ENCODE measurements at regions not wholly inside any gene's neighbourhood (a gene's known extent, or its start where the extent isn't known, plus 50 kb on each side); places are given as distances from the start of the nearest gene placed in this dataset.

DNA sequence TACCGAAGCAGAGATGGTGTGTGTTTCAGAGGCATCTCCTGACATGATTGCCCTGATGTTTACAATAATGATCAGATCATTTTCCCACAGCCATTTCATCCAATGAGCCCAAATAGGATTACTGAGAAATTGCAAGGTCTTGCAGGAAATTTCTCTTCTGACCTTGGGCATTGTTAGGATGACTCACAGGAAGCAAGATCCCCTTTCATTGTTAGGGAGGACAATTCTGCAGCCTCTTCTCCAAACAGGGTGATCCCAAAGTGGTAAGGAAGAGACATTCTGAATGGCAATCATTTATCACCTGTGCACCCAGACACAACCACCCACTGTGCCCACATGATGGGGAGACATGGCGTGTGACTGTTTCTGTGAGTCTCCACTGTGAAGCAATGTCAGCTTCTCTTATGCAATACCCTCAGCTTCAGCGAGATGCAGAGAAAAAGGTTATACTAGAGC is 306.7 kb upstream of the XYLT1 start:
- FAIRE-seq (no peak), DNase-seq (ENCODE audit: insufficient read length, low spot score) (no peak)
- TF ChIP-seq POLR2A (IDR thresholded peaks at IDR 0.05; ENCODE audit: low read depth, low read length), result no peak

DNA sequence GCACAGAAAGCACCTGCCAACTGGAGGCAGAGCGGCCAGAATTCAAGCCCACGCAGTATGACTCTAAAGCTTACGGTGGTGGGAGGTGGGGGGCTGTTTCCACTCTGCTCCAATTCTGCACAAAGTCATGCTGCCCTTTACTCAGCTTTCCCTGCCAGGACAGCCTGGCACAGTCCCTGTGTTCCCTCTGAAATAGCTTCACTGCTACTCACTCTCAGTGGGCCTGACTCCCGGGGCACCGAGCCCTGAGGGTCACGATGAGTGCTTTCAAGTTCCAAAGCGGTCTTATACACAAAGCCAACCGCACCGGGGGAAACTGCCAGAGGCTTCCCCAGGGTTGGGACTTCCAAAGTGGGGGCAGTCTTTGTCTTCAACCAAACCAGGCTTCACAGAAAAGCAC is 306.1 kb upstream of the XYLT1 start:
- FAIRE-seq (no peak), DNase-seq (ENCODE audit: insufficient read length, low spot score) (no peak)
- TF ChIP-seq POLR2A (IDR thresholded peaks at IDR 0.05; ENCODE audit: low read depth, low read length), result no peak

DNA sequence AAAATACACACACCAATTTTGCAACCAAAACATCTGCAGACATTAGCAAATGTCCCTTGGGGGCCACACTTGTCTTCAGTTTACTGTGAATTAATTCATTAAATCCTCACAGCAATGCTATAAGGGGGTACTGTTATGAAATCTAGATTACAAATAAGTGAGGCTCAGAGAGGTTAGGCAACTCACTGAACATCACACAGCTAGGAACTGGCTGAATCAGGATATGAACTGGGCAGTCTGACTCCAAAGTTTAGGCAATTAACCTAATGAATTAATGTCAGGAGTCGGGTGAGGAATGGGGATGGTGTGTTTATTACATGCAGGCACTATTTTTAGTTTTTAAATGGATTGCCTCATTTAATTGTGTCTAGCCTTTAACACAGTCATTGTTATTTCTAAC is 305.7 kb upstream of the XYLT1 start:
- no peak for FAIRE-seq
- TF ChIP-seq POLR2A (IDR thresholded peaks at IDR 0.05; ENCODE audit: low read depth, low read length), result no peak

DNA sequence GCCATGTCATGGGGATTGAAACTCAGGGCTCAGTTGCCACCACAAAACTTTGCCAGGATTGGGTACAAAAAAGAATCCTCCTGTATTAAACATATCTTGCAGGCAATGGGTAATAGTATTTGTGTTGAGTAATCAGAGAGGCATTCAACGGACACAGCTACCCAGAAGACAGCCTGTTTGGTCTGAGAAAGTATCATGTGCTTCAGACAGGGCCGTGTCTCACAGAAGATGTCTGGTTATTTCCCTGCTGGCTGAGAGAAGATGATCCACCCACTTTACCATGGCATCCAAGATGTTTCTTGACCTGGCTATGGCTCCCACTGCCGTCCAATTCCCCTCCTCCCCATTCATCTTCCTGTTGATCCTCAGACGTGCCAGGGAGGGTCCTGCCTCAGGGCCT is 304.3 kb upstream of the XYLT1 start:
- TF ChIP-seq POLR2A (IDR thresholded peaks at IDR 0.05; ENCODE audit: low read depth, low read length), result no peak
- FAIRE-seq (no peak), DNase-seq (ENCODE audit: insufficient read length, low spot score) (no peak)

More for the DNA sequence above, 305.7 kb upstream of the XYLT1 start:
- no peak for DNase-seq (ENCODE audit: insufficient read length, low spot score)

DNA sequence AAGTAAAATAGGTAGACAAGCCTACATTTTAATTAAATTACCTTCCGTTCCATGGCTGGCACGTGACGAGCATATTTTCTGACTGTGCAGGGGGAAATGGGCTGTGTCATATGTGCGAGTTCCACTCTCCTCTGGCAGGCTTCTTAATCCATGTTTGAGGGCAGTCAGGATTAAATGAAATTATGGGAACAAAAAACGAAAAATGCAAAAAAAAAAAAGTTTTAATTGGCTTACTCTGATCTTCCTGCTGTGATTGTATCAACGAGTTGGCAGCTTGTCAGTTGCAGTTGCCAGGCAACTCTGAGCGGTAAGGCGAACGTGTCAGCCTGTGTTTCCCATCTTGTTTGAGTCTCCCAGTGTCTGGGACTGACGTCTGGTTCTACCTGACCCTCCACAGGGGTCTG is 302.9 kb upstream of the XYLT1 start:
- FAIRE-seq, result no peak
- no peak for TF ChIP-seq POLR2A (IDR thresholded peaks at IDR 0.05; ENCODE audit: low read depth, low read length)
- no peak for DNase-seq (ENCODE audit: insufficient read length, low spot score)

DNA sequence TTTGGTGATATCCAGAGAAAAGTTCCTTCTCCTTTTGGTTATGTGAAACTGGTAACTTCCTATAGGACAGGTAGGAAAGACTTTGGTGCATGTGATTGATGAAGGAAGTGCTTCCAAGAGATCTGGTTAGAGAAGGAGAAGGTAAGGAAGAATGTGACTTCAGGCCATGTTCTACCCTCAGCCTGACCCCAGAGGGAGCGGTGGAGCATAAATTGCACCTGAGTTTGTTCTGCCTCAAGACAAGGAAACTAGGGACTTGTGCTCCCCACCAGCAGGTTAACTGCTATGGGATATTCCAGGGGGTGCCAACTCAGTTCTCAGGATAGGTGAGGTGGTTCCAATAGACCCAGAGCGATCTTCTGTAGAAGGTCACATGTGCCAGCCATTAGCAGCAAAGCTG is 299.3 kb upstream of the XYLT1 start:
- FAIRE-seq (no peak), DNase-seq (ENCODE audit: insufficient read length, low spot score) (no peak)
- no peak for TF ChIP-seq POLR2A (IDR thresholded peaks at IDR 0.05; ENCODE audit: low read depth, low read length)

DNA sequence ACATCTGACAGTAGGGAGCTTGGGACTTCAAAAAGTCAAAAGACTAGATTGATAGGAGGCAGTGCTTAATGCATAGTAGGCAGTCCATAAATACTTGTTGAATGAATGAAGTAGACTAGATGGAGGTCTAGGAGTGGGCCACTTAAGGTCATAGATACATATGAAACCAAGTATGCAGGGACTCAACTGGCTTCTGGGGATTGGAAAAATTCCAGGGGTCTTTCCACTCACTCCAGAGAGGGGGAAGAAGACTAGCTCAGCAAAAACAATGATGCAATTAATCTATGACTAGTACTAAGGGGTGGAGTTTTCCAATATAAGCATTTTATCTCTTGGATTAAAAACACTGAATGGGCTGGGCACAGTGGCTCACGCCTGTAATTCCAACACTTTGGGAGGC is 298.3 kb upstream of the XYLT1 start:
- no peak for DNase-seq (ENCODE audit: insufficient read length, low spot score)
- no peak for FAIRE-seq
- TF ChIP-seq POLR2A (IDR thresholded peaks at IDR 0.05; ENCODE audit: low read depth, low read length), result no peak

DNA sequence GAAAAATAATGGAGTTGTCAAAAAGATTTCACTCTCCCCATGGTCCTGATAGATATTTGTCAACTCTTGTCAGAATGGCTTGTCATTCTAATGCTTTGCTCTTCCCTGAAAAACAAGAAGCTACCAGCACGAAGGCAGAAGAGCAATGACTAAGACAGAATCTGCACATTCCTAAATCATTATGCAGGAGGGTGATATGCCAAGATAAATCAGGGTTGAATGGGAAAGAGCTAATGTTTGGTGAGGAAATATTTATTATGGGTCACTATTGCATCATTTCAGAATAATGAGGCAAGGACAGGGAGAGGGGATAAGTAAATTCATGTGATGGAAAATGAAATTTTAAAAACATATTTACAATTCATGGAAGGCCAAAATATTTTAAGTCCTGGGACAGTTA is 297.5 kb upstream of the XYLT1 start:
- FAIRE-seq, result no peak
- no peak for TF ChIP-seq POLR2A (IDR thresholded peaks at IDR 0.05; ENCODE audit: low read depth, low read length)
- DNase-seq (ENCODE audit: insufficient read length, low spot score), result no peak

DNA sequence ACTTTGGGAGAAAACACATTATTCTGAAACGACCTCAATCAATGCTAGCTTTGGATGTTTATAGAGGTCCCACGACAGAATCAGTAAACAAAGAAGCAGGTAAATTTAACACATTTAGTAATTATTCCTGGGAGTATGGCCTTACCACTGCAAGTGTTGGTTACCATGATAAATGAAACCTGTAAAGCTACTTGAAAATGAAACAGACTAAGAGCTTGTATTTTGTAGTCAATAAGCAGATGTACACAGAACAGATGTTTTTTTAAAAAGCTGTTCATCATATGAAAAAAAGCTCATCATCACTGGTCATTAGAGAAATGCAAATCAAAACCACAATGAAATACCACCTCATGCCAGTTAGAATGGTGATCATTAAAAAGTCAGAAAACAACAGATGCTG is 295.3 kb upstream of the XYLT1 start:
- DNase-seq (ENCODE audit: insufficient read length, low spot score) (no peak), FAIRE-seq (no peak)
- TF ChIP-seq POLR2A (IDR thresholded peaks at IDR 0.05; ENCODE audit: low read depth, low read length), result no peak

DNA sequence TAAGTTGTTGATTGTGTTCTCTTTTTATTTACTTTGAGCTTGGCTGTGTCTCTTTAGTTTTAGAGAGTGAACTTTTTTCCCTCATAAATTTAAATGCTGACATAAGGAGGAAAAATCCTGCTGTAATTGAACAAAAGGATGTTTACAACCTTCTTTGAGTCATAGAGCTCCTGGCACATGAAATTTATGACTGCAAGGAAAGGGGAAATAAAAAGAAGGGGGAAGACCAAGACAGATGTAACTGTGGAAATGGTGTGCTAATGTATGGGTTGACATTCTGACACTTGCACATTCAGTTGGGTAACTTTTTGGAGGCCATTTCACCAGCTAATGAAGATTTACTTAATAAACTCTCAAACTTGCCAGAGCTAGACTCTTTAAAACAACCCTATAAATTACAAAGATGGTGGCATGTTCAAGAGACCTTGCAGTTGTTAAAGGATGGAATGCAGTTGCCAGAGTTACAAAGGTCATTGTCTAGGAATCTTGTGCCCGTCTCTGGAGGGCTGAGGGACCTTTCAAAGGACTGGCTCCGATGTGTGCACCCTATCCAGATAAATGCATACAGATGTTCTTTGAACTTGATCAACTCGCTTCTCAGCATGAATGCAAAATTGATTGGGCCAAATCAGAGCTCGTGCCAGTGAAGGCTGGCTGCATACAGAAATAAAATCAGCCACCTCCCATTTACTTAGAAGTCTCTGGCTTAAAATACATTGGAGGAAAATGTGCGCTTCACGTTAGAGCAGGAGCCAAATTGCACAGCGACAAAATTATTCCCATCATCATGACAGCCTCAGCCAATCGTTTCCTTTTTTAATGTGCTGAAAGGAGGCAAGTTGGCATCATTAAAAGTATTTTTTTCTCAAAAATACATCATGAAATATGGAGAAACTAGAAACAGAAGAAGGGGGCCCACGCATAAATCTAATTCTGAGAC is 289.0 kb upstream of the XYLT1 start:
- FAIRE-seq (no peak), DNase-seq (ENCODE audit: insufficient read length, low spot score) (no peak)

DNA sequence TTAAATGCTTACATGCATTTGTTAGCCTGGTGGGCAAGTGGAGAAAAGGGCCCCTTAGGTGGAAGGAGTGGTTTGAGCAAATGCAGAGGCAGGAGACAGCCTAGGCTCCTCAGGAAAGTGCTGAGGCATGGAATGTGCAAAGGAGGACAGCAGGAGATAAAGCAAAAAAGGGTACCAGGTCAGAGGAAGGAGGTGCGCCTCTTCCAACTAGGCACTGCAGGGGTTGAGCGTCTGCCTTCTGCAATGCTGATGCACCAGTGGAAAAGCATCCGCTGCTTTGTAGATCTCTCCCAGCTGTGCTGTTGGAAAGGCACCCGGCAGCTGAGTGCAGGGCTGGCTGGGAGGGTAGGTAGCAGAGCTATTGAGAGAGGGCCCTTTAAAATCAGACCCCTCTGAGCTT is 287.0 kb upstream of the XYLT1 start:
- FAIRE-seq (no peak), DNase-seq (ENCODE audit: insufficient read length, low spot score) (no peak)
- TF ChIP-seq POLR2A (IDR thresholded peaks at IDR 0.05; ENCODE audit: low read depth, low read length), result no peak

More for the DNA sequence above, 289.0 kb upstream of the XYLT1 start:
- no peak for TF ChIP-seq POLR2A (IDR thresholded peaks at IDR 0.05; ENCODE audit: low read depth, low read length)

DNA sequence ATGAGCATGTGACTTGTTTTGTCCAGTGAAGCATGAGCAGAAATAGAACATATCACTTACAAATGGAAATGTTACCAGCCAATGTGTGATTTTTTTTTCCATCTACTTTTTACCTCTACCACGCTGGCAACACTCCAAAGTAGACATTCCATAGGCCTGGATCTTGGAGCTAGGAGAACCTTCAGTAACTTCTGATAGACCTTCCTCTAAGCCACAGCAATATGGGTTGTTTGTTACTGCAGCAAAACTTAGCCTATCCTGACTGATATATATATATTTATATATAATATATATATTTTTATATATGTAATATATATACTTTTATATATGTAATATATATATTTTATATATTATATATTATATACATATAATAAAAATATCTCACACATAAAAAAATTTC is 284.4 kb upstream of the XYLT1 start:
- no peak for TF ChIP-seq POLR2A (IDR thresholded peaks at IDR 0.05; ENCODE audit: low read depth, low read length)
- FAIRE-seq, result no peak
- no peak for DNase-seq (ENCODE audit: insufficient read length, low spot score)

DNA sequence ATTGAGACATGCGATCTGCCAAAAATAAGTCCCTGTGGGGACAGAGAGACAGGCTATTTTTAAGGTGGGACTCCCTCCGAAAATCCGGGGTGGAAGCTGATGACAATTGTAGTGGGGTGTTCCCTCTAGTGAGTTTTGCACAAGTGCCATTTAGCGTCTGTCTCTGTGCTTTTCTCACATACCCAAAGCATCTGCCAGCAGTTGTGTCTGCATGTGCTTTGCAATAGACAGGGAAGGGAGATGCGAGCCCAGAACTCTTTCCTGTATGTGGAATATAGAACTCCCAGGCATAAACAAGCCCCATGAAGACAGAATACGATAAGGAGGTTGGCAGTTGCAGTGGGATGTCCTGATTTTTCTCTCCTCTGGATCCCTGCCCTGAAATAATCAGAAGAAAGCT is 282.7 kb upstream of the XYLT1 start:
- DNase-seq (ENCODE audit: insufficient read length, low spot score) (no peak), FAIRE-seq (no peak)
- no peak for TF ChIP-seq POLR2A (IDR thresholded peaks at IDR 0.05; ENCODE audit: low read depth, low read length)

DNA sequence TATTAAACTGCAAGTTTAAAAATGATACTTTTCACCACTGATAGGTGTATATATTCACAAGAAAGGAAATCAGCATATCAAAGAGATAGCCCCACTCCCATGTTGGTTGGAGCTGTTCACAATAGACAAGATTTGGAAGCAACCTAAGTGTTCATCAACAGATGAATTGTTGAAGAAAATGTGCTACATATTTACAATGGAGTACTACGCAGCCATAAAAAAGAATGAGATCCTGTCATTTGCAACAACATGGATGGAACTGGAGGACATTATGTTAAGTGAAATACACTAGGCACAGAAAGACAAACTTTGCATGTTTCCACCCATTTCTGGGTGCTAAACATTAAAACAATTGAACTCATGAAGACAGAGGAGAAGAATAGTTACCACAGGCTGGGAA is 278.9 kb upstream of the XYLT1 start:
- no peak for FAIRE-seq
- TF ChIP-seq POLR2A (IDR thresholded peaks at IDR 0.05; ENCODE audit: low read depth, low read length), result no peak
- no peak for DNase-seq (ENCODE audit: insufficient read length, low spot score)

DNA sequence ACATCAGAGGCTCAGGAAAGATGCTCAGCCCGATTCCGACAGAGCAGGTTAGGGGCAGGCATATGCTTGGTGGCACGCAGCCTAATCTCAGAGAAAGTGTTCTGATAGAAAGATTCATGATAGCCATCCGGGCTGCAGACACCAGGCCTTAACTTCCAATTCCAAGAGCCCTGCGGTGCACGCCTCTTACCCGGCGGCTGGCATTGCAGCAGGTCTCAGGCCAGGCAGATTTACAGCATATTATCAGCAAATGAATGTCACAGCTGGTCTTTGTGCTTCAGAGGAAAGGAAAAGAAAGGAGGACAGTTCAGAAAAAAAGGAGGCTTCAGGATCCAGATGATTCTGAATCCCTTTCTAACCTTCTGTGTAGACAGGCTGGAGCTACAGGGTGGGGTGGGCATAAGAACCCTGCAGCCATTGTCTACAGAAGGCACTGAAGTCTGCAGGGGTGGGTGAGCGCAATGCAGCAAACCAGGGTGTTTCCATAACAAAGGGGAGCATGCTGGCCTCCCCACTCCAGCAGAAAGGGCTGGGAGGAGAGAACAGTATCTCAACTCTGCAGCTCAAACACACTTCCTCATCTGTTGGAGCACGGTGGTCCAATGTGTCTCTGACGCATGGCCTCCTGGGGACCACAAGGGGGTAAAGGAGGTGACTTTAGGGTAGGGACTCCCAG is 277.4 kb upstream of the XYLT1 start:
- TF ChIP-seq POLR2A (IDR thresholded peaks at IDR 0.05; ENCODE audit: low read depth, low read length), result no peak
- FAIRE-seq (no peak), DNase-seq (ENCODE audit: insufficient read length, low spot score) (no peak)

Measured in H54 (cell line).